ENCODE measurements at regions not wholly inside any gene's neighbourhood (a gene's known extent, or its start where the extent isn't known, plus 50 kb on each side); places are given as distances from the start of the nearest gene placed in this dataset.

GRCh38 chr13:61738236-61738750 is 322.6 kb upstream of the PCDH20 start:
- TF ChIP-seq GATA3 (IDR thresholded peaks at IDR 0.05; ENCODE audit: low read depth, low read length) = no peak
- TF ChIP-seq GATA2 (IDR thresholded peaks at IDR 0.05; ENCODE audit: low read depth, low read length) = no peak
